SK-N-MC (cell line): ENCODE measurements at regions not wholly inside any gene's neighbourhood (a gene's known extent, or its start where the extent isn't known, plus 50 kb on each side); places are given as distances from the start of the nearest gene placed in this dataset.

Experiments used
- DNase-seq: peaks from one replicate; pipeline ENCODE4 v3.0.0-alpha.2; 2011; ENCODE audit warnings: low read depth, low spot score
- H3K27ac ChIP-seq: fragments of 200-600 bp; sonication (generic); 2 replicates; pipeline ENCODE4 v1.5.1; 2016; ENCODE audit warnings: mixed run types
- H3K36me3 ChIP-seq: fragments of 200-600 bp; sonication (generic); 2 replicates; pipeline ENCODE4 v1.6.1; 2017; ENCODE audit warnings: antibody characterized with exemption, low read length, mixed read lengths; ENCODE audit not compliant: insufficient read depth
- H3K4me3 ChIP-seq: fragments of 200-600 bp; sonication (generic); 2 replicates; pipeline ENCODE4 v1.5.1; 2016
- H3K9ac ChIP-seq: fragments of 200-600 bp; sonication (generic); 2 replicates; pipeline ENCODE4 v1.8.0; 2017; ENCODE audit warnings: mixed run types, mixed read lengths; ENCODE audit not compliant: insufficient read length
- H3K9me3 ChIP-seq: fragments of 200-600 bp; sonication (generic); 2 replicates; pipeline ENCODE4 v1.6.1; 2017; ENCODE audit warnings: low read depth, mild to moderate bottlenecking, antibody characterized with exemption, low read length, moderate library complexity, mixed read lengths
- EZH2 ChIP-seq: fragments of 200-600 bp; sonication (generic); IDR thresholded peaks from one replicate; pipeline ENCODE4 v1.6.1; 2017; ENCODE audit warnings: antibody characterized with exemption
- FOXP2 ChIP-seq: optimal IDR thresholded peaks from 2 replicates; pipeline ENCODE3; 2011; ENCODE audit warnings: mild to moderate bottlenecking, moderate library complexity; ENCODE audit not compliant: insufficient read depth; ENCODE audit errors: extremely low read length, control extremely low read depth
- POLR2AphosphoS5 ChIP-seq: IDR thresholded peaks from 2 replicates; pipeline ENCODE4 v1.6.1; 2012; ENCODE audit warnings: mild to moderate bottlenecking, low read depth, low read length, borderline replicate concordance

DNA sequence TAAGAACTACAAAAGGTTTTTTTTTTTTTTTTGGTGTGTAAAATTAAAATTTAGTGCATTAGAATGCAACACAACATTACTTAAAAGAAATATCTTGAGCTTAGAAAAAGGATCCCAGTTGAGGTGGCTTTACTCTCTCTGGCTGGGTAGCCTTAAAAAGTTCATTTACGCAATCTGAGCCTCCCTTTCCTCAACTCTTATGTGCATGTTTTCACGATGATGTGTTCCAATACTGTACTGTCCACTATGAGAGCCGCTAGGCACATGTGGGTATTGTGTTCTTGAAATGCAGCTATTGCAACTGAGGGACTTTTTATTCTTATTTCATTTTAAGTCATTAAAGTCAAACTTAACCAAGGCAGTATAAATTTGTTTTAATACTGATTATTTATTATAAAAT lies 460.9 kb upstream of the SYT1 start:
- Histone ChIP-seq H3K4me3 (no peak overlapping the region), H3K36me3 (no peaks in the 10 kb centered on the region), H3K9ac (no peak overlapping the region), H3K27ac (no peak overlapping the region), H3K9me3 (no peaks in the 10 kb centered on the region)
- DNase-seq = no peak
- no peak for TF ChIP-seq FOXP2
- no peak for TF ChIP-seq POLR2AphosphoS5
- no peak for TF ChIP-seq EZH2

DNA sequence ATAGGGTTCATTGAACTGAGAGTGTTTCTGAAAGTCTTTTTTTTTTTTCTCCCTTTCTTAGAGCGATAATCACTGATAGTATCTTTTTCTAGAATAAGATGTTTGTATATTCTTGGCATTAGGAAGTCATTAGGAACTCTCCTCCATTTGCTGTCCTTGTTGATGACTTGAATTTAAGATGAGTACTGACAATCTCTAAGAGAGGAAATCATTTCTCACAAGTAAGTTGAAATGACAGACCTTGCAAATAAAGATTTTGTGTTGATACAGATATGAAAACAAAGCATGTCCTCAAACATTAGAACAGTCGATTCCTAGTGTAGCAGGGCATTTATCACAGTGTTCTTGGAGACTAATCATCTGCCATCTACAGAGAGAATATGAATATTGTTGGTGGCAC lies 458.4 kb upstream of the SYT1 start:
- no peak overlapping the region for H3K9ac ChIP-seq
- H3K36me3 ChIP-seq = no peaks in the 10 kb centered on the region
- H3K4me3 ChIP-seq = no peak overlapping the region
- H3K9me3 ChIP-seq = no peaks in the 10 kb centered on the region
- no peak overlapping the region for H3K27ac ChIP-seq
- TF ChIP-seq POLR2AphosphoS5 (no peak), FOXP2 (no peak), EZH2 (no peak)
- DNase-seq = no peak

DNA sequence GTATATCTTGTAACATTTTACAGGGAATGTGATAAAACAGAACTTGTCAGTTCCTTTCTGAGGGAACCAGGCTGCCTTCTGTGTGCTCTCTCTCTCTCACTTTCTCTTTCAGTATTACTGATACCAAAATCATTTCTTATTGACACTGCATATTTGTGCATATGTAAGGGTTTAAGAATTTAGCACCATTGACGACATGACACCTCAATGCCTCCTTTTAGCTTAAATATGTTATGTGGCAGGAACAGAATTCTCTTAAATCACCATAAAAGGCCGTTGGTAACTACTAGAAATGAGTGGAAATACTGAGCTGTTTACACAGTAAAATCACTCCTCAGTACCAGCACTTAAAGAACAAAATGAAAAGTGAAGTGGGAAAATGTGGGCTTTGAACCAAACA lies 457.7 kb upstream of the SYT1 start:
- TF ChIP-seq POLR2AphosphoS5 = no peak
- TF ChIP-seq EZH2 = no peak
- no peak for TF ChIP-seq FOXP2
- no peak overlapping the region for H3K27ac ChIP-seq
- no peak overlapping the region for H3K4me3 ChIP-seq

DNA sequence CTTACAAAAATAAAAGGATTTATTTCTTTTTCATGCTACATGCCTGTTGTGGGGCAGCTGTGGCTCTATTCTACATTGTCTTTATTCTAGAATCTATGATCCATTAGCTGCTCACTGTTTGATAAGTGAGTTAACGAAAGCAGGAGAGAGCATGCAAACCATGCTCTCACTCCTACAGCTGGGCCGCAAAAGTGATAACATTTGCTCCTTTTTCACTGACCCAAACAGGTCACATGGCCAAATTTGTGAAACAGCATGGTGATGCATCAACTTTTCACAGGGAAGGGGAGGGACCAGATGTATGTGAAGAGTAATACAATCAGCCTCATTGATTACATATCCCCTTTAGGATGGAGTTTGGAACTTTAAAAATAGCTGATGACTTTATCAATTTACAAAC lies 456.9 kb upstream of the SYT1 start:
- H3K9ac ChIP-seq = no peak overlapping the region
- no peaks in the 10 kb centered on the region for H3K9me3 ChIP-seq
- no peak overlapping the region for H3K4me3 ChIP-seq
- DNase-seq = no peak
- no peak for TF ChIP-seq EZH2
- no peak for TF ChIP-seq POLR2AphosphoS5
- no peak for TF ChIP-seq FOXP2
- H3K36me3 ChIP-seq = no peaks in the 10 kb centered on the region
- H3K27ac ChIP-seq = no peak overlapping the region

More for the DNA sequence above, 457.7 kb upstream of the SYT1 start:
- H3K36me3 ChIP-seq = no peaks in the 10 kb centered on the region
- H3K9me3 ChIP-seq = no peaks in the 10 kb centered on the region
- DNase-seq = no peak
- no peak overlapping the region for H3K9ac ChIP-seq

DNA sequence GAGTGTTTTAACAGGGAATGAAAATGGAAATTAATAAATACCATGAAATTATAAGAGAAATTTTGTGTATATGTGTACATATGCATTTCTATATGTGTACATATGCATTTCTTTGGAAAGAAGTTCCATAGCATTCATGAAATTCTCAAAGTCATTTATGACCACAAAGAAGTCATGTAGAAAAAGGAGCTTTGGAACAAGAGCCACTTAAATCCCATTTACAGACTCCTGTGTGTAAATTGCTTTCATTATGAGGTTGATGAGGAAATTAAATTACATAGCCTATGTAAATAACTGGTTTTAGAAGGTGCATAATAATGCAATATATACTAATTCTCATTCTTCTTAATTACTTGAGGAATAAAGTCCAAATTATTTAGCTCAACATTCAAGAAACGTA lies 450.5 kb upstream of the SYT1 start:
- no peak overlapping the region for H3K9ac ChIP-seq

DNA sequence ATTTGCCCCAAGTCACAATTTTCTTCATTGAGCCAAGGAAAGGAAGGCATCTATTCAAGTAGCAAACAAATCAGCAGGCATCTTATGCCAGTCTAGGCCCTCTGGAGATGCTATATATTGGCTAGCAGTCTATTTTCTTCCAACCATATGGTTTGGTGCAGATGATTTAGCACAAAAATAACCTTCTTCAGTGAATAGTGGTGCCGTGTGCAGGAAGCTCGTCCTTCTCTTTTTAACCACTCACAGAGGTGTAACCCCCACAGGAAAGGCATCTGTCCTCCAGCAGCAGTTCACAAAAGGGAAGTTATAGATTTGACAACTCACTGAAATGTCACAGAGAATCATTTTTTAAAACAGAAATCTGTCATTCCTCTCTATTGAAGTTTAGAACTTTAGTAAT lies 445.7 kb upstream of the SYT1 start:
- no peak overlapping the region for H3K9ac ChIP-seq
- no peaks in the 10 kb centered on the region for H3K36me3 ChIP-seq
- no peaks in the 10 kb centered on the region for H3K9me3 ChIP-seq
- H3K27ac ChIP-seq = no peak overlapping the region
- no peak for DNase-seq
- TF ChIP-seq EZH2 (no peak), POLR2AphosphoS5 (no peak), FOXP2 (no peak)
- H3K4me3 ChIP-seq = no peak overlapping the region

More for the DNA sequence above, 450.5 kb upstream of the SYT1 start:
- TF ChIP-seq FOXP2 (no peak), EZH2 (no peak), POLR2AphosphoS5 (no peak)
- no peaks in the 10 kb centered on the region for H3K9me3 ChIP-seq
- no peak for DNase-seq
- H3K36me3 ChIP-seq = no peaks in the 10 kb centered on the region
- H3K27ac ChIP-seq = no peak overlapping the region
- no peak overlapping the region for H3K4me3 ChIP-seq

DNA sequence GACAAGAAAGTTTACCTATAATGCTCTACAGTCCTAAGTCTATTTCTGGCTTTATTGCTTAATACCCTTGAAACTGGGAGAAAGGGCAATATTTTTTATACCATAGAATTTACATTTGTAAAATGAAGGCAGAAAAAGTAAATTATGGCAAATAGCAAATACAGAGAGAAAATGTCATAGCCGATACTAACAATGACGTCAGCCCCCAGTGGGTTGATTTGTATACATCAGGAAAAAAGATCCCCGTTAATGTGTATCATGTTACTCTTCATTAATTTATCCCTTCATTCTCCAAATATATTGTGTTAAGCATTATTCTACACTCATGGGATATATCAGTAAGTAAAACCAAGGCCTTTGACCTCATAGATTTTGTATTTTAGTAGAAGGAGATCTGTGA lies 445.1 kb upstream of the SYT1 start:
- TF ChIP-seq POLR2AphosphoS5 (no peak), EZH2 (no peak), FOXP2 (no peak)
- H3K9ac ChIP-seq = no peak overlapping the region
- no peak overlapping the region for H3K27ac ChIP-seq
- no peak overlapping the region for H3K4me3 ChIP-seq
- DNase-seq = no peak
- H3K36me3 ChIP-seq = no peaks in the 10 kb centered on the region
- no peaks in the 10 kb centered on the region for H3K9me3 ChIP-seq

DNA sequence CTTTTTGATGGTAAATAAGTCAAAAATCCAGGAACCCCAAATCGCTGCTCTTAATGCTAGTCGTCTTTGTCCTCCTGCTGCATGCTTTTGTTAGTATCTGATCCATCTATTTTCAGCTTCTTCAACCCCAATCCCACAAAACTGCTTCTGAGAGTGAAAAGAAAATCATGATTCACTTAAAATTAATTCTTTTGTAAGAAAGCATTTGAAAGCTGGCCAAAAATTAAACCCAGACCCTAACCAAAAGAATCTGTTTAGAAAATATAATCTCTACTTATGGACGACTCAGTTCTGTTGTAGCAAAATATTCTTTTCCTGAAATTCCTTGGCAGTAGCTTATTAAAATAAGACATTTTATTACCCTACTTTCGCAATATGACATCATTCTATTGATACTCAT lies 443.6 kb upstream of the SYT1 start:
- TF ChIP-seq FOXP2 (no peak), EZH2 (no peak), POLR2AphosphoS5 (no peak)
- H3K27ac ChIP-seq = peak overlapping the region; percentile 44; the same call in 1 of the 2 replicates
- H3K9me3 ChIP-seq = no peaks in the 10 kb centered on the region
- H3K36me3 ChIP-seq = no peaks in the 10 kb centered on the region
- peak; percentile 14 for DNase-seq
- no peak overlapping the region for H3K4me3 ChIP-seq
- no peak overlapping the region for H3K9ac ChIP-seq

DNA sequence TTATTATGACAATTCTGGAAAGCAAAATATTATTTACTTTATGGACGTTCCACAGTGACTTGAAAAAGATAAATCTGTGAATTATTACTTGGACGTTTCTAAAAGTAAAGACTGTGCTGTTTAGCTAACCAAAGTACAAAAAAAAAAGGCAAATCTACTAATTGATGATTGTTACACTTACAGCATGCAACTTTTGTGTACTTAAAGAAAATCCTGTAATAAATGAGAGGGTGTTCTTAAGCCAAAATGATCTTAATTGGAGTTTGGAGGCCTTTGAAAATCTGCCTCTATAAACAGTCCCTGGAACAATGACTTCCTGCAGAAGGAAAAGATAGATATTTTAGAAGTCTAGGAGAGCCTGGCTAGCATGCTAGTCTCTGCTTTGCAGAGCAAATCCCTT lies 434.0 kb upstream of the SYT1 start:
- no peak for TF ChIP-seq FOXP2
- no peak for TF ChIP-seq EZH2
- no peak for TF ChIP-seq POLR2AphosphoS5

More for the DNA sequence above, 434.0 kb upstream of the SYT1 start:
- H3K9ac ChIP-seq = no peak overlapping the region
- no peak overlapping the region for H3K27ac ChIP-seq
- no peaks in the 10 kb centered on the region for H3K36me3 ChIP-seq
- DNase-seq = no peak
- H3K9me3 ChIP-seq = no peaks in the 10 kb centered on the region
- H3K4me3 ChIP-seq = no peak overlapping the region
